Gastrocnemius medialis (tissue), 4 donors: ENCODE measurements at regions not wholly inside any gene's neighbourhood (a gene's known extent, or its start where the extent isn't known, plus 50 kb on each side); places are given as distances from the start of the nearest gene placed in this dataset.
"Not testable (repeated sequence)": the region's sequence is repeated elsewhere in the genome, so short reads cannot be mapped to it uniquely, and the experiment has no call there.

Experiments
- CTCF ChIP-seq, 5 experiments: fragments of 450-650 bp in 3 of 5; fragments of 200-600 bp in 2 of 5; sonication (generic) in 2 of 5; IDR thresholded peaks in 4 of 5; conservative IDR thresholded peaks in 1 of 5; 1 replicate in 4 of 5; 2 replicates in 1 of 5; pipeline ENCODE4 v1.5.1; 2016 to 2019; ENCODE audit warnings: antibody characterized with exemption in 5 of 5, mild to moderate bottlenecking in 3 of 5, moderate library complexity in 3 of 5
- POLR2A ChIP-seq, 2 donors: fragments of 450-650 bp; IDR thresholded peaks; one replicate each; pipeline ENCODE4 v1.6.1; 2017; ENCODE audit warnings: antibody characterized with exemption in 2 of 2, mild to moderate bottlenecking in 2 of 2, moderate library complexity in 2 of 2

GRCh38 chr17:54465443-54465842 is 435.2 kb upstream of the TOM1L1 start:
- TF ChIP-seq POLR2A (IDR thresholded peaks at IDR 0.05); CTCF (IDR thresholded peaks at IDR 0.05 in 4 of 5, conservative IDR thresholded peaks at IDR 0.05 in 1 of 5): not testable (repeated sequence)
